ENCODE measurements at regions not wholly inside any gene's neighbourhood (a gene's known extent, or its start where the extent isn't known, plus 50 kb on each side); places are given as distances from the start of the nearest gene placed in this dataset.
"Not testable (repeated sequence)": the region's sequence is repeated elsewhere in the genome, so short reads cannot be mapped to it uniquely, and the experiment has no call there.

- peak overlapping the region; percentile 53 to 88 (median 78) for H3K27ac Mint-ChIP-seq
- peaks cover 8 to 13% (median 8%) of the 10 kb centered on the region in 3 donors for H3K36me3 Mint-ChIP-seq
- peaks cover 0 to 8% (median 8%) of the 10 kb centered on the region in 3 donors for H3K27me3 Mint-ChIP-seq (ENCODE audit: low read depth in 3 of 3)
- peaks cover 69 to 76% of the 10 kb centered on the region in 2 donors for H3K4me1 Mint-ChIP-seq
- peak; percentile 19 to 37 (median 30) for DNase-seq
- H3K4me3 Mint-ChIP-seq, result peak overlapping the region; percentile 77 to 86 (median 85)
- peaks cover 0 to 6% (median under 1%) of the 10 kb centered on the region in 6 donors for H3K9me3 Mint-ChIP-seq
These were observed 146.5 kb upstream of the TOP1 start for GRCh38 chr20:40882152-40882551.

- Mint-ChIP-seq H3K4me3 (peak overlapping the region; percentile 61 to 86 (median 83)), H3K27me3 (ENCODE audit: low read depth in 3 of 3) (peaks cover 0 to 8% (median 8%) of the 10 kb centered on the region in 3 donors), H3K36me3 (peaks cover 5 to 9% (median 8%) of the 10 kb centered on the region in 3 donors), H3K9me3 (peaks cover 0 to 6% (median under 1%) of the 10 kb centered on the region in 6 donors), H3K27ac (peak overlapping the region in 3 of 6 donors; percentile 25 to 57 (median 51)), H3K4me1 (peaks cover 77 to 83% of the 10 kb centered on the region in 2 donors)
- no peak for DNase-seq
These were observed 145.5 kb upstream of the TOP1 start for GRCh38 chr20:40883097-40883496.

- H3K4me1 Mint-ChIP-seq, result peaks cover 71 to 72% of the 10 kb centered on the region in 2 donors
- H3K36me3 Mint-ChIP-seq, result no peaks in the 10 kb centered on the region
- peak overlapping the region in 1 of 6 donors; percentile 40 for H3K27ac Mint-ChIP-seq
- peak overlapping the region in 4 of 5 donors; percentile 12 to 55 (median 22) for H3K4me3 Mint-ChIP-seq
- peaks cover 0 to 10% (median 3%) of the 10 kb centered on the region in 3 donors for H3K27me3 Mint-ChIP-seq (ENCODE audit: low read depth in 3 of 3)
- no peak for DNase-seq
- H3K9me3 Mint-ChIP-seq, result peaks cover 0 to 2% (median 0%) of the 10 kb centered on the region in 6 donors
These were observed 141.5 kb upstream of the TOP1 start for GRCh38 chr20:40887105-40887504.

GRCh38 chr20:40889266-40889665 is 139.4 kb upstream of the TOP1 start:
- peaks cover 54 to 57% of the 10 kb centered on the region in 2 donors for H3K4me1 Mint-ChIP-seq
- H3K9me3 Mint-ChIP-seq; H3K36me3 Mint-ChIP-seq; DNase-seq; H3K27me3 Mint-ChIP-seq (ENCODE audit: low read depth in 3 of 3); H3K4me3 Mint-ChIP-seq: not testable (repeated sequence)
- peak overlapping the region in 3 of 6 donors; percentile 10 to 73 (median 41) for H3K27ac Mint-ChIP-seq

- Mint-ChIP-seq H3K27me3 (ENCODE audit: low read depth in 3 of 3) (peaks cover 0 to 8% (median 0%) of the 10 kb centered on the region in 3 donors), H3K4me3 (no peak overlapping the region), H3K27ac (no peak overlapping the region), H3K4me1 (peaks cover 57 to 59% of the 10 kb centered on the region in 2 donors), H3K36me3 (no peaks in the 10 kb centered on the region), H3K9me3 (peaks cover 0 to 2% (median 0%) of the 10 kb centered on the region in 6 donors)
- DNase-seq, result no peak
These were observed 138.4 kb upstream of the TOP1 start for GRCh38 chr20:40890181-40890580.

- H3K27ac Mint-ChIP-seq, result no peak overlapping the region
- H3K4me1 Mint-ChIP-seq, result peaks cover 57 to 58% of the 10 kb centered on the region in 2 donors
- no peak for DNase-seq
- H3K36me3 Mint-ChIP-seq, result no peaks in the 10 kb centered on the region
- H3K27me3 Mint-ChIP-seq (ENCODE audit: low read depth in 3 of 3), result peaks cover 0 to 6% (median 0%) of the 10 kb centered on the region in 3 donors
- H3K4me3 Mint-ChIP-seq, result no peak overlapping the region
- peaks cover 0 to 2% (median 0%) of the 10 kb centered on the region in 6 donors for H3K9me3 Mint-ChIP-seq
These were observed 138.0 kb upstream of the TOP1 start for GRCh38 chr20:40890635-40891034.

- DNase-seq, result no peak
- H3K36me3 Mint-ChIP-seq, result peaks cover 0 to 1% (median 0%) of the 10 kb centered on the region in 3 donors
- peaks cover 50 to 54% of the 10 kb centered on the region in 2 donors for H3K4me1 Mint-ChIP-seq
- peaks cover 0 to 4% (median 2%) of the 10 kb centered on the region in 3 donors for H3K27me3 Mint-ChIP-seq (ENCODE audit: low read depth in 3 of 3)
- H3K4me3 Mint-ChIP-seq, result no peak overlapping the region
- H3K27ac Mint-ChIP-seq, result no peak overlapping the region
- peaks cover 0 to 2% (median 0%) of the 10 kb centered on the region in 6 donors for H3K9me3 Mint-ChIP-seq
These were observed 137.3 kb upstream of the TOP1 start for GRCh38 chr20:40891351-40891750.

GRCh38 chr20:40892642-40893041 is 136.0 kb upstream of the TOP1 start:
- no peak for DNase-seq
- H3K9me3 Mint-ChIP-seq, result no peaks in the 10 kb centered on the region
- peaks cover 37 to 42% of the 10 kb centered on the region in 2 donors for H3K4me1 Mint-ChIP-seq
- no peak overlapping the region for H3K27ac Mint-ChIP-seq
- peaks cover 0 to 2% (median 2%) of the 10 kb centered on the region in 3 donors for H3K27me3 Mint-ChIP-seq (ENCODE audit: low read depth in 3 of 3)
- H3K4me3 Mint-ChIP-seq, result no peak overlapping the region
- peaks cover 0 to 3% (median 0%) of the 10 kb centered on the region in 3 donors for H3K36me3 Mint-ChIP-seq

- no peak for DNase-seq
- H3K27ac Mint-ChIP-seq, result no peak overlapping the region
- peaks cover 0 to 2% (median 2%) of the 10 kb centered on the region in 3 donors for H3K27me3 Mint-ChIP-seq (ENCODE audit: low read depth in 3 of 3)
- no peaks in the 10 kb centered on the region for H3K9me3 Mint-ChIP-seq
- H3K4me1 Mint-ChIP-seq, result peaks cover 34 to 36% of the 10 kb centered on the region in 2 donors
- peaks cover 0 to 6% (median 0%) of the 10 kb centered on the region in 3 donors for H3K36me3 Mint-ChIP-seq
- no peak overlapping the region for H3K4me3 Mint-ChIP-seq
These were observed 134.9 kb upstream of the TOP1 start for GRCh38 chr20:40893610-40894236.

GRCh38 chr20:40894237-40894630 is 134.4 kb upstream of the TOP1 start:
- no peak for DNase-seq
- H3K9me3 Mint-ChIP-seq, result no peaks in the 10 kb centered on the region
- H3K27me3 Mint-ChIP-seq (ENCODE audit: low read depth in 3 of 3), result peaks cover 0 to 2% (median 2%) of the 10 kb centered on the region in 3 donors
- peaks cover 29 to 31% of the 10 kb centered on the region in 2 donors for H3K4me1 Mint-ChIP-seq
- H3K36me3 Mint-ChIP-seq, result peaks cover 0 to 7% (median 0%) of the 10 kb centered on the region in 3 donors
- H3K4me3 Mint-ChIP-seq, result peak overlapping the region in 1 of 5 donors; percentile 4
- H3K27ac Mint-ChIP-seq, result peak overlapping the region in 3 of 6 donors; percentile 66 to 74 (median 69)

GRCh38 chr20:40895182-40895581 is 133.4 kb upstream of the TOP1 start:
- H3K27me3 Mint-ChIP-seq (ENCODE audit: low read depth in 3 of 3), result peaks cover 0 to 3% (median 2%) of the 10 kb centered on the region in 3 donors
- peak overlapping the region in 3 of 6 donors; percentile 27 to 74 (median 66) for H3K27ac Mint-ChIP-seq
- no peak overlapping the region for H3K4me3 Mint-ChIP-seq
- peaks cover 19 to 22% of the 10 kb centered on the region in 2 donors for H3K4me1 Mint-ChIP-seq
- H3K9me3 Mint-ChIP-seq, result no peaks in the 10 kb centered on the region
- no peak for DNase-seq
- peaks cover 0 to 7% (median 0%) of the 10 kb centered on the region in 3 donors for H3K36me3 Mint-ChIP-seq

- H3K27me3 Mint-ChIP-seq (ENCODE audit: low read depth in 3 of 3), result peaks cover 0 to 2% (median 2%) of the 10 kb centered on the region in 3 donors
- peaks cover 17 to 18% of the 10 kb centered on the region in 2 donors for H3K4me1 Mint-ChIP-seq
- H3K27ac Mint-ChIP-seq, result peak overlapping the region in 1 of 6 donors; percentile 26
- no peaks in the 10 kb centered on the region for H3K9me3 Mint-ChIP-seq
- peaks cover 0 to 7% (median 0%) of the 10 kb centered on the region in 3 donors for H3K36me3 Mint-ChIP-seq
- no peak overlapping the region for H3K4me3 Mint-ChIP-seq
- no peak for DNase-seq
These were observed 131.6 kb upstream of the TOP1 start for GRCh38 chr20:40896814-40897700.

GRCh38 chr20:40899344-40899743 is 129.3 kb upstream of the TOP1 start:
- Mint-ChIP-seq H3K4me1 (peaks cover 11 to 14% of the 10 kb centered on the region in 2 donors), H3K27me3 (ENCODE audit: low read depth in 3 of 3) (peaks cover 1 to 2% (median 2%) of the 10 kb centered on the region in 3 donors), H3K4me3 (no peak overlapping the region), H3K36me3 (peaks cover 0 to 7% (median 0%) of the 10 kb centered on the region in 3 donors), H3K27ac (no peak overlapping the region), H3K9me3 (no peaks in the 10 kb centered on the region)
- DNase-seq, result no peak
